Midbrain (tissue), 1 donor: ENCODE measurements at regions not wholly inside any gene's neighbourhood (a gene's known extent, or its start where the extent isn't known, plus 50 kb on each side); places are given as distances from the start of the nearest gene placed in this dataset.

ENCODE experiments used
- DNase-seq: peaks from one replicate; lab custom pipeline; 2025; lab: John Stamatoyannopoulos, UW

DNA sequence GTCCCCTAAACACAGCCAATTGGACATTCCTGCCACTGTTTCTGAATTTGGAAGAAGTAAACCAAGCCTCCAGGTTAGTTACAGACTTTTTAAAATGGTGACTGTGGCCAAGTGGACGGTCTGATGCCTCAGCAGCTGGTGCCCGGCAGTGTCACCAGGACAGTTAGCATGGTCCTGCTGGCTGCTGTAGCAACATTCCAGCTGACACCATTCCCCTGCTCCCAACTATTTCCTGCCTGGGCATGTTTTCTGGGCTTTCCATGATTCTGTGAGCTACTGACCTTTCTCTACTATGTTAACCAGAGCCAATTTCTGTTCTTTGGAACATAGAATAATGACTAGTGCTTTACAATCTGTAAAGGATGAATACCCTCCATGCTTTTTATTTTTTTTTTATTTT, 95.0 kb downstream of the TLR5 start:
- no peak for DNase-seq

DNA sequence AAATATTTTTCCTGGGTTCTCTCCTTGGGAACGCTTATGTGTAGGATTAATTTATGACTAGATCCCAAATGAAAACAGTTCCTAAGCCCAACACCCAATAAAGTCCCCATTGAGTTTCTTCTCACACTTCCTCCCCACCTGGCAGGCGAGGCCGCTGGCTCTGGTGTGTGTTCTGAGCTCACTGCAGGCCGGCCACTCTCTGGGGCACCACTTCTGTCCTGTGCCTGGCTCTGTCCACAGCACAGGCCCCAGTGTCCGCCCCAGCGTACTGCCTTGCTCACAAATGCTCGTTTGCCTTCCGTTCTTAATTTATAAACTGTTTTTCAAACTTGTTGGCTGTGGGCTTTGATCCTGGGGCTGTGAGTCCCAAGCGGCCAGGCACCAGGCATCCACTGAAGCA, 90.6 kb downstream of the TLR5 start:
- no peak for DNase-seq

DNA sequence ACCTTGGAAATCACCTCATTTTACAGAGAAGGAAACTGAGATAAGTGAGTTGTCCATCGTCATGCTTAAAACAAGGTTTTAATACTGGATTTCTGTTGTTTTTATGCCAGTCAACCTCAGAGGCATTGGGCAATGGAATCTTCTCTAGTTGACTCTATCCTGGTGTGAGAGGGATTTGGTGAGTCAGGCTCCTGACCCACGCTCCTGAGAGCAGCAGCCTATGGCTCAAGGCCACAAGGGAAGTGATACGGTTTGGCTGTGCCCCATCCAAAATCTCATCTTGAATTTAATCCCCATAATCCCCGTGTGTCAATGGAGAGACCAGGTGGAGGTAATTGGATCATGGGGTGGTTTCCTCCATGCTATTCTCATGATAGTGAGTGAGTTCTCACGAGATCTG, 90.1 kb downstream of the TLR5 start:
- DNase-seq, result no peak

DNA sequence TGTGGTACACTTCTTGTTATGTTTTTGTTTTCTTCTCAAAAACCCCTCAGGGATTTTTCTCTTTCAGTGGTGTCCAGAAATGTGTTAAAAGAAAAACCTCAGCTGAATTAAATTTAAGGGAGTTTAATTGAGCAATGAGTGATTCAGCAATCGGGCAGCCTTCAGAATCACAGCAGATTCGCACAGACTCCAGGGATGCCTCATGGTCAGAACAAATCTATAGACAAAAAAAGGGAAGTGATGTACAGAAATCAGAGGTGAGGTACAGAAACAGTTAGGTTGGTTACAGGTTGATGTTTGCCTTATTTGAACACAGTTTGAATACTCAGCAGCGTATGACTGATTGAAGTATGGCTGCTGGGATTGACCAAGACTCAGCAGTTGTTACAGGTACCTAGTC, 86.2 kb downstream of the TLR5 start:
- DNase-seq, result no peak

DNA sequence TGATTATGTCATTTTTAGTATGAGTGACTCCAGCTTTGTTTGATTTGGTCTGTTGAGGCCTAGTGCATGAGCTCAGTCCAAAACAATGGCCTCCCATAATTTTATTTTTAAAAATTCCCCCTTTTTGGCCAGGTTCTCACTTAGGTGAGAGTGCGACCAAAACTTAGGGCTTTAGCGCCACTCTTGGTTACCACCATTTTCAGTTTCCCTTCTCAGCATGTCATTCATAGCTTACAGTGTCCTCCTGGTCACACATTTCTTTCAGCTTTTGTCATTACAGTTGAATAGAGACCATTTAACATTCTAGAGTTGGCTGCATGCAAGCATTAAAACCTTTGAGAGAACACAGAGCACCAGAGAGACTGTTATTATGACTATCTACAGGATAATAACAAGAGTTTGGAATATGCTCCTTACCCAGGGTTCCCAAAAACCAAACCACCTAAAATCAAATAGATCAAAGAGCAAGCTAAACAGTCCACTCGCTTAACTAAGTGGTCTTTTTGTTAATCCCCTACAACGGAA, 85.4 kb downstream of the TLR5 start:
- no peak for DNase-seq
